ENCODE measurements at regions not wholly inside any gene's neighbourhood (a gene's known extent, or its start where the extent isn't known, plus 50 kb on each side); places are given as distances from the start of the nearest gene placed in this dataset.

DNA sequence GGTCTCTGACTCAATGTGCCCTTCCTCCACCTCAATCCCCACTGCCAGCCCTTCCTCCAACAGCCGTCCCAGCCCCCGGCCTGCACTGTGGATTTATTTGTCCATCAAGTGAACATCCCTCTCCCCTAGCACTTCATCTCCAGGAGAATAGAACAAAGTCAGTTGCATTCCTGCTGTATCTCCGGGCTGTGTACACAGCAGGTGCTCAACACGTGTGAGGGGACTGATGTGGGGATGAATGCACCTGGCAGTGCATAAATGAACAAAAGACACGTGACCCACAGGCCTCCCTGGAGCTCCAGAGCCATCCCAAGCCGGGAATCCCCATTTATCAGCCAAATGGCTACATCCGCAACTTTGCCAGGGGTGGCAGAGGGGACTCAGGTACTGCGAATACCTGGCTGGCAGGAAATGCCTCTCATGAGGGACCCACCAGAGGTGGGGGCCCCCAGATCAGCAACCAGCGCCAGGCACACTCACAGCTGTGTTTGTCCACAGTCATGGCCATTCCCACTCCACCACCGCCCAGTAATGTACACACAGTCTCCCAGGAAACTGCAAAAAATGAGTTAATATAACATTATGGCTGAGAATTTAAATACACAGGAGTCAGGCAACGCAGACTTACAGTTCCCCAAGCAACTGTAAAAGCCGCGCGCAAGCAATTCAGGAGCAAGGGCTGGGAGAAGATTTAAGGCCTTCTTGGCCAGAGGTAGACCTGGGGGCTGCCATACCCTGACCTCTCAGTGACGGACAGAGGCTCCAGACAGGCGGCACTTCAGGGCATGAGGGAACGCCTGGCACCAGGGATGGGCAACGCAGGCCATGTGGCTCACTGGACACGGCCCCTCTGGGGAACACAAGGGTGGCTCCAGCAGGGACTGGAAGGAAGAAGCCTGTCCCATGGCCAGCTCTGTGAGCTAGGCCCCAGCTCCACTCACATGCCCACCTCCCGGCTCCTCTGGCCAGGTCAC is 50.3 kb upstream of the TCF20 start:
- TF ChIP-seq, protein P1, sequence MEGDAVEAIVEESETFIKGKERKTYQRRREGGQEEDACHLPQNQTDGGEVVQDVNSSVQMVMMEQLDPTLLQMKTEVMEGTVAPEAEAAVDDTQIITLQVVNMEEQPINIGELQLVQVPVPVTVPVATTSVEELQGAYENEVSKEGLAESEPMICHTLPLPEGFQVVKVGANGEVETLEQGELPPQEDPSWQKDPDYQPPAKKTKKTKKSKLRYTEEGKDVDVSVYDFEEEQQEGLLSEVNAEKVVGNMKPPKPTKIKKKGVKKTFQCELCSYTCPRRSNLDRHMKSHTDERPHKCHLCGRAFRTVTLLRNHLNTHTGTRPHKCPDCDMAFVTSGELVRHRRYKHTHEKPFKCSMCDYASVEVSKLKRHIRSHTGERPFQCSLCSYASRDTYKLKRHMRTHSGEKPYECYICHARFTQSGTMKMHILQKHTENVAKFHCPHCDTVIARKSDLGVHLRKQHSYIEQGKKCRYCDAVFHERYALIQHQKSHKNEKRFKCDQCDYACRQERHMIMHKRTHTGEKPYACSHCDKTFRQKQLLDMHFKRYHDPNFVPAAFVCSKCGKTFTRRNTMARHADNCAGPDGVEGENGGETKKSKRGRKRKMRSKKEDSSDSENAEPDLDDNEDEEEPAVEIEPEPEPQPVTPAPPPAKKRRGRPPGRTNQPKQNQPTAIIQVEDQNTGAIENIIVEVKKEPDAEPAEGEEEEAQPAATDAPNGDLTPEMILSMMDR (optimal IDR thresholded peaks at IDR 0.05 in 1 of 3, IDR thresholded peaks at IDR 0.05 in 1 of 3, conservative IDR thresholded peaks at IDR 0.05 in 1 of 3; ENCODE audit: extremely low read depth in 1 of 3, insufficient read depth in 2 of 3, low read length in 3 of 3): no peak
- no peak for TF ChIP-seq EZH2 (IDR thresholded peaks at IDR 0.05; ENCODE audit: low read length)
